ENCODE measurements at regions not wholly inside any gene's neighbourhood (a gene's known extent, or its start where the extent isn't known, plus 50 kb on each side); places are given as distances from the start of the nearest gene placed in this dataset.
"Not testable (repeated sequence)": the region's sequence is repeated elsewhere in the genome, so short reads cannot be mapped to it uniquely, and the experiment has no call there.

GRCh38 chr2:193461431-193461934 is 1266.8 kb upstream of the TMEFF2 start:
- intact Hi-C loops (cut with DNase I; ENCODE audit: low total_unique reads) = no loop called here
- Histone ChIP-seq H3K4me1 (no peaks in the 10 kb centered on the region), H3K4me3 (no peak overlapping the region), H3K27ac (no peak overlapping the region), H3K27me3 (no peaks in the 10 kb centered on the region), H3K36me3 (no peaks in the 10 kb centered on the region), H3K9me3 (peaks cover 0 to 5% (median 0%) of the 10 kb centered on the region in 3 donors)
- DNase-seq = no peak
- TF ChIP-seq CTCF (IDR thresholded peaks at IDR 0.05) = no peak

GRCh38 chr2:193446967-193447366 is 1252.2 kb upstream of the TMEFF2 start:
- no peak for TF ChIP-seq CTCF (IDR thresholded peaks at IDR 0.05)
- intact Hi-C loops (cut with DNase I; ENCODE audit: low total_unique reads) = no loop called here

GRCh38 chr2:193442293-193442692 is 1247.6 kb upstream of the TMEFF2 start:
- TF ChIP-seq CTCF (IDR thresholded peaks at IDR 0.05) = no peak
- H3K36me3 ChIP-seq = no peaks in the 10 kb centered on the region
- H3K27me3 ChIP-seq = no peaks in the 10 kb centered on the region
- no peak for DNase-seq
- H3K4me3 ChIP-seq = no peak overlapping the region
- intact Hi-C loops (cut with DNase I; ENCODE audit: low total_unique reads) = no loop called here
- H3K4me1 ChIP-seq = no peaks in the 10 kb centered on the region
- H3K9me3 ChIP-seq = no peaks in the 10 kb centered on the region
- H3K27ac ChIP-seq = no peak overlapping the region

More at GRCh38 chr2:193446967-193447366, 1252.2 kb upstream of the TMEFF2 start:
- no peak for DNase-seq
- H3K4me1 ChIP-seq = no peaks in the 10 kb centered on the region
- H3K27ac ChIP-seq = no peak overlapping the region
- H3K9me3 ChIP-seq = no peaks in the 10 kb centered on the region
- no peaks in the 10 kb centered on the region for H3K27me3 ChIP-seq
- no peaks in the 10 kb centered on the region for H3K36me3 ChIP-seq
- H3K4me3 ChIP-seq = no peak overlapping the region

- intact Hi-C loops (cut with DNase I; ENCODE audit: low total_unique reads) = no loop called here
- no peak for DNase-seq
- no peak overlapping the region for H3K27ac ChIP-seq
Observed at GRCh38 chr2:193428336-193428818, 1233.6 kb upstream of the TMEFF2 start.

GRCh38 chr2:193412368-193412767 is 1217.6 kb upstream of the TMEFF2 start:
- H3K4me3 ChIP-seq; H3K9me3 ChIP-seq; H3K4me1 ChIP-seq; H3K27ac ChIP-seq; intact Hi-C loops (cut with DNase I; ENCODE audit: low total_unique reads); H3K36me3 ChIP-seq; H3K27me3 ChIP-seq; DNase-seq: not testable (repeated sequence)

More at GRCh38 chr2:193428336-193428818, 1233.6 kb upstream of the TMEFF2 start:
- Histone ChIP-seq H3K36me3 (no peaks in the 10 kb centered on the region), H3K27me3 (no peaks in the 10 kb centered on the region), H3K9me3 (no peaks in the 10 kb centered on the region), H3K4me3 (no peak overlapping the region), H3K4me1 (no peaks in the 10 kb centered on the region)
- no peak for TF ChIP-seq CTCF (IDR thresholded peaks at IDR 0.05)

GRCh38 chr2:193409951-193410350 is 1215.2 kb upstream of the TMEFF2 start:
- H3K4me1 ChIP-seq = no peaks in the 10 kb centered on the region
- H3K27ac ChIP-seq = no peak overlapping the region
- TF ChIP-seq CTCF (IDR thresholded peaks at IDR 0.05) = no peak
- no peaks in the 10 kb centered on the region for H3K9me3 ChIP-seq
- H3K36me3 ChIP-seq = no peaks in the 10 kb centered on the region
- intact Hi-C loops (cut with DNase I; ENCODE audit: low total_unique reads) = no loop called here
- DNase-seq = no peak
- H3K27me3 ChIP-seq = no peaks in the 10 kb centered on the region
- H3K4me3 ChIP-seq = no peak overlapping the region

All from tibial artery (tissue), 4 donors.